AG09319 (cell line): ENCODE measurements at regions not wholly inside any gene's neighbourhood (a gene's known extent, or its start where the extent isn't known, plus 50 kb on each side); places are given as distances from the start of the nearest gene placed in this dataset.
"Not testable (repeated sequence)": the region's sequence is repeated elsewhere in the genome, so short reads cannot be mapped to it uniquely, and the experiment has no call there.

Source experiments
- DNase-seq: peaks from one replicate; pipeline ENCODE4 v3.0.0-alpha.2; 2010; ENCODE audit warnings: low read depth; ENCODE audit errors: extremely low read depth
- TF ChIP-seq, protein P1 (sequence below): IDR thresholded peaks from 2 replicates; pipeline ENCODE4 v1.5.1; 2011; ENCODE audit warnings: low read depth, mild to moderate bottlenecking, inconsistent platforms, low read length, moderate library complexity

DNA sequence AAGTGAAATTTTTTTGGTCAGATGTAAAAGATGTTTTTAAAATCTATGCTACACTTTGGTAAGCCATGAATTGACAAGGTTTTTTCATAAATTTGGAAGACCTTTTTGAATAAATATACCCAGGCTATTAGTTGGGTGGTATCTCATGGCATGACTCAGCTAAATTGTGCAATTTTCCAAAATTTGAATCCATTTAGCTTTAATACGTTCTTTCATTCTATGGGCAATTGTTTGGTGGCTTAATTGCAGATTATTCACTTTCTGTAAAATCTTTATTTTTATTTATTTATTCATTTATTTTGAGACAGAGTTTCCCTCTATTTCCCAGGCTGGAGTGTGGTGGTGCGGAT lies 82.8 kb upstream of the TNRC6A start:
- no peak for DNase-seq
- TF ChIP-seq, protein P1, sequence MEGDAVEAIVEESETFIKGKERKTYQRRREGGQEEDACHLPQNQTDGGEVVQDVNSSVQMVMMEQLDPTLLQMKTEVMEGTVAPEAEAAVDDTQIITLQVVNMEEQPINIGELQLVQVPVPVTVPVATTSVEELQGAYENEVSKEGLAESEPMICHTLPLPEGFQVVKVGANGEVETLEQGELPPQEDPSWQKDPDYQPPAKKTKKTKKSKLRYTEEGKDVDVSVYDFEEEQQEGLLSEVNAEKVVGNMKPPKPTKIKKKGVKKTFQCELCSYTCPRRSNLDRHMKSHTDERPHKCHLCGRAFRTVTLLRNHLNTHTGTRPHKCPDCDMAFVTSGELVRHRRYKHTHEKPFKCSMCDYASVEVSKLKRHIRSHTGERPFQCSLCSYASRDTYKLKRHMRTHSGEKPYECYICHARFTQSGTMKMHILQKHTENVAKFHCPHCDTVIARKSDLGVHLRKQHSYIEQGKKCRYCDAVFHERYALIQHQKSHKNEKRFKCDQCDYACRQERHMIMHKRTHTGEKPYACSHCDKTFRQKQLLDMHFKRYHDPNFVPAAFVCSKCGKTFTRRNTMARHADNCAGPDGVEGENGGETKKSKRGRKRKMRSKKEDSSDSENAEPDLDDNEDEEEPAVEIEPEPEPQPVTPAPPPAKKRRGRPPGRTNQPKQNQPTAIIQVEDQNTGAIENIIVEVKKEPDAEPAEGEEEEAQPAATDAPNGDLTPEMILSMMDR = no peak

DNA sequence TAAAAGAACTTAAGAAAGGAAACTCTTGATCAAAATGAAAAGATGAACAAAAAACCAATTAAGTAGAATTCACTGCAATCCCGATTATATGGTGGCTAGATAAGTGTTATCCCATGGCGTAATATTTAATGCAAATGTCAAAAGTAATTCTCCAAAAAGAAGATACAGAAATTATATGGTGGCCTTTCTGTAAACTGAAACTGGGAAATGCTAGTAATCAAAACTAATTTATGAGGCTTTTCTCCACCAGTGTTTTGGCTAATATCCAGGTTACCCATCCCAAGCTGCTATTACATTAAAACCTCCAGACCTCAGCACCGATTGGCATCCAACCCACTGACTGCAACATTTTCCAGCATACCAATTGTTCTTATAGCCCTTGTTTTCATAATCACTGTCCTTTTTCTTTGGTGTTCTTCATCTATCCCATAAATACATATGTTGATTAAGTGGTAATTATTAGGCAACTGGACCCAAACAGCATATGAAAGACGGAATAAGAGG lies 77.2 kb upstream of the TNRC6A start:
- TF ChIP-seq, protein P1 = no peak
- DNase-seq = no peak

DNA sequence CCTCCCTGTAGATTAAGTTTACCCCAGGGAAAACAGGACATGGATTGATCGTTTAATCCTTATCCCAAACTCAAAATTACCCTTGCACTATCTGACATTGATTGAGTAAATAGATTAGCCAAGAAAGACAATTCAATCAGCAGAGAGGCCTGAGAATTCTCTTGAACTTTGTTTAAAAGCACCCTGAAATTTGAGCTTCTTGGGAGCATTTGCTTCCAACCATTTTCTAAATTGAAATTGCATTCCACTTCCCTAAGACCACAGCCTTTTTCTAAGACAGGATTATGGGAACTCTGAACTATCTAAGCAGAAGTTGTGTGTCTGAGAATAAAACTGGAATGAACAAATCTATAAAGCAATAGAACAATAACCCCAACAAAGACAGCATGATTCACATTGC lies 76.6 kb upstream of the TNRC6A start:
- no peak for DNase-seq
- TF ChIP-seq, protein P1 = no peak

DNA sequence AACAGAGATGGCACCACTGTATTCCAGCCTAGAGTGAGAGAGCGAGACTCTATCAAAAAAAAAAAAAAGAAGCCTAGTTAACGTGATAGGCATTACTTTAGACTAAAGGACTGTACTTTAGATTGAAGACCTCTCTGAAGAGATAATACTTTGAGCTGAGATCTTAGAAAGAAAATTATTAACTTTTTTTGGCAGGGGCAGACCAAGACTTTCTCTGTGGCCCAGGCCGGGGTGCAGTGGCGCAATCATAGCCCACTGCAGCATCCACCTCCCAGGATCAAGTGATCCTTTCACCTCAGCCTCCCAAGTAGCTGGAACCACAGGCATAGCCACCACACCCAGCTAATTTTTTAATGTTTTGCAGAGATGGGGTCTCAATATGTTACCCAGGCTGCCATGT lies 75.7 kb upstream of the TNRC6A start:
- DNase-seq = no peak
- TF ChIP-seq, protein P1 = no peak

DNA sequence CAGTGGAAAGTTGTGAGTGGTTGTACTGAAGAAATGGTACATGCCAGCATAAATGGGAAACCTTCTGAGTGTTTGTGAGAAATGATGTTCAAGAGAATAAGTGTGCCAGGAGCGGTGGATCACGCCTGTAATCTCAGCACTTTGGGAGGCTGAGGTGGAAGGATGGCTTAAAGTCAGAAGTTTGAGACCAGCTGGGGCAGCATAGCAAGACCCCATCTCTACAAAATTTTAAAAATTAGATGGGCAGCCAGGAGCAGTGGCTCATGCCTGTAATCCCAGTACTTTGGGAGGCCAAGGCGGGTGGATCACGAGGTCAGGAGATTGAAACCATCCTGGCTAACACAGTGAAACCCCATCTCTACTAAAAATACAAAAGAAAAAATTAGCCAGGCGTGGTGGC lies 63.5 kb upstream of the TNRC6A start:
- DNase-seq = not testable (repeated sequence)

DNA sequence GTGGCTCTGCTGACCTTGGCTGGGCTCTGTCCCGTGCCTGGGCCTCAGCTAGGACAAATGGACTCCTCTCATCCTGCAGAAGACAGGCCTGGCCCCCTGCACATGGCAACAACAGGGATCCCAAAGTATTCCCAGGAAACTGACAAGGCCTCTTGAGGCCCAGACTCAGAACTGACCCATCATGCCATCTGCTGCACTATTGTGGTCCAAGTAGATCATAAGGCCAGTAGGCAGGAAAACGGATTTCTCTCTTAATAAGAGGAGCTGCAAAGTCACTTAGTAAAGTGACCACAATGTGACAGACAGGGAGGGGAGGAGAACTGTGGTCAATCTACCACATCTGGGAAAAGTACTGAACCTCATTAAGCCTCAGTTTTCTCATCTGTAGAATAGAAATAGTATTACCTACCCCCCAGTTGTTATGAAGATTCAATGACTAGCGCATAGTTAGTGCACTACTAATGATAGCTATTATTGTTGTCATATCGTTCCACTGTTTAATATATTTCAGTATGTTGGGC lies 62.1 kb upstream of the TNRC6A start:
- no peak for DNase-seq

DNA sequence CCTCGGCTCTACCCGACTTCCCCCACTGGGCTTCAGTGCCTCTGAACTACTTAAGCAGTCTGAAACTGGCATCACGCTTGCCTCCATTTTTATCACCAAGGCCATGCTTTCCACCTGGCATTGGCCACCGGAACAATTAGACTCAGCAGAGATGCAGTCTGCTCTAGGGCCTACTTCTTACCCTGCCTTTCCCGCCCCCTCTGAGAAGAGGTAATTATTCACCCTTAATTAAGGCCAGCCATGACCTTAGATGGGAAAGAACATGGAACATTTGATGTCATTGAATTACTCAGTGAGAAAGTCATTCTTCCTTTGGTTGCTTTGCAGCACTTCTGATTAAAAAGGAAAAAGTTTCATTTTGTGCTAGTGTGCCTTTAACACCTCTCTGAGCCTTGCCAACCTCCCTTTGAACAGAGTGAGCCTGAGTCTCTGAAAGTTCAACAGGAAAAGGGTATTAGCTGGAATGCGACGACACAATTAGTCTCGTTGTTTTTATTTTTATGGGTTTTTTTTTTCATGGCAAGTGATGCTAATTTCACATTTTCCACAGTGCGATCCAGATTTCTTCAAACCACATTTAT lies 60.9 kb upstream of the TNRC6A start:
- TF ChIP-seq, protein P1 = no peak
- DNase-seq = peak; percentile 38

More for the DNA sequence above, 62.1 kb upstream of the TNRC6A start:
- TF ChIP-seq, protein P1 = no peak
